ENCODE measurements at regions not wholly inside any gene's neighbourhood (a gene's known extent, or its start where the extent isn't known, plus 50 kb on each side); places are given as distances from the start of the nearest gene placed in this dataset.
"Not testable (repeated sequence)": the region's sequence is repeated elsewhere in the genome, so short reads cannot be mapped to it uniquely, and the experiment has no call there.

GRCh38 chr13:61358599-61358998 lies 57.0 kb downstream of the PCDH20 start:
- no peak for DNase-seq (ENCODE audit: low read depth)

GRCh38 chr13:61350341-61350740 lies 65.3 kb downstream of the PCDH20 start:
- DNase-seq (ENCODE audit: low read depth): no peak

GRCh38 chr13:61339054-61339621 lies 76.5 kb downstream of the PCDH20 start:
- DNase-seq (ENCODE audit: low read depth): no peak

GRCh38 chr13:61316647-61317046 lies 99.0 kb downstream of the PCDH20 start:
- no peak for DNase-seq (ENCODE audit: low read depth)

GRCh38 chr13:61294467-61295191 lies 121.0 kb downstream of the PCDH20 start:
- no peak for DNase-seq (ENCODE audit: low read depth)

- no peak for DNase-seq (ENCODE audit: low read depth)
Observed at GRCh38 chr13:61286148-61286745, 129.4 kb downstream of the PCDH20 start.

GRCh38 chr13:61277586-61278276 lies 137.9 kb downstream of the PCDH20 start:
- DNase-seq (ENCODE audit: low read depth): no peak

GRCh38 chr13:61277088-61277487 lies 138.6 kb downstream of the PCDH20 start:
- DNase-seq (ENCODE audit: low read depth): no peak

GRCh38 chr13:61276401-61276800 lies 139.2 kb downstream of the PCDH20 start:
- no peak for DNase-seq (ENCODE audit: low read depth)

GRCh38 chr13:61275736-61276135 lies 139.9 kb downstream of the PCDH20 start:
- DNase-seq (ENCODE audit: low read depth): no peak

- no peak for DNase-seq (ENCODE audit: low read depth)
Observed at GRCh38 chr13:61275251-61275650, 140.4 kb downstream of the PCDH20 start.

- DNase-seq (ENCODE audit: low read depth): not testable (repeated sequence)
Observed at GRCh38 chr13:61266896-61267295, 148.8 kb downstream of the PCDH20 start.

GRCh38 chr13:61261746-61262472 lies 153.7 kb downstream of the PCDH20 start:
- DNase-seq (ENCODE audit: low read depth): no peak

- no peak for DNase-seq (ENCODE audit: low read depth)
Observed at GRCh38 chr13:61258185-61258584, 157.5 kb downstream of the PCDH20 start.

- no peak for DNase-seq (ENCODE audit: low read depth)
Observed at GRCh38 chr13:61255040-61255796, 160.4 kb downstream of the PCDH20 start.

- DNase-seq (ENCODE audit: low read depth): no peak
Observed at GRCh38 chr13:61253105-61253877, 162.4 kb downstream of the PCDH20 start.

- no peak for DNase-seq (ENCODE audit: low read depth)
Observed at GRCh38 chr13:61252213-61252612, 163.4 kb downstream of the PCDH20 start.

- no peak for DNase-seq (ENCODE audit: low read depth)
Observed at GRCh38 chr13:61247149-61247936, 168.3 kb downstream of the PCDH20 start.

- DNase-seq (ENCODE audit: low read depth): no peak
Observed at GRCh38 chr13:61246351-61246750, 169.3 kb downstream of the PCDH20 start.

- no peak for DNase-seq (ENCODE audit: low read depth)
Observed at GRCh38 chr13:61215601-61216000, 200.0 kb downstream of the PCDH20 start.
